Astrocyte of the spinal cord (primary cell): ENCODE measurements at regions not wholly inside any gene's neighbourhood (a gene's known extent, or its start where the extent isn't known, plus 50 kb on each side); places are given as distances from the start of the nearest gene placed in this dataset.

Experiments used
- DNase-seq: peaks from one replicate; pipeline ENCODE4 v3.0.0; 2011; ENCODE audit warnings: low read depth, low spot score
- H3K4me3 ChIP-seq: 2 replicates; pipeline ENCODE4 v1.5.1; 2011; ENCODE audit warnings: low read depth, mild to moderate bottlenecking, low read length, moderate library complexity
- CTCF ChIP-seq: IDR thresholded peaks from 2 replicates; pipeline ENCODE4 v1.5.1; 2012; ENCODE audit warnings: low read depth, mild to moderate bottlenecking, low read length, inconsistent platforms
- in situ Hi-C: cut with HindIII; loops from 2 replicates; pipeline ENCODE4 v1.10.0; 2017; ENCODE audit warnings: low sequenced_read_pairs

- H3K4me3 ChIP-seq: no peak overlapping the region
- DNase-seq: no peak
- in situ Hi-C loops: no loop called here
- no peak for TF ChIP-seq CTCF
These were observed 69.7 kb upstream of the LY86 start for GRCh38 chr6:6518631-6519427.

GRCh38 chr6:6521961-6522482, 66.5 kb upstream of the LY86 start:
- no peak overlapping the region for H3K4me3 ChIP-seq
- no peak for DNase-seq
- no peak for TF ChIP-seq CTCF
- in situ Hi-C loops: no loop called here

- in situ Hi-C loops: no loop called here
- TF ChIP-seq CTCF: no peak
- no peak for DNase-seq
- H3K4me3 ChIP-seq: no peak overlapping the region
These were observed 65.8 kb upstream of the LY86 start for GRCh38 chr6:6522709-6523108.

- in situ Hi-C loops: no loop called here
- no peak overlapping the region for H3K4me3 ChIP-seq
- no peak for TF ChIP-seq CTCF
- DNase-seq: no peak
These were observed 63.6 kb upstream of the LY86 start for GRCh38 chr6:6524951-6525350.

- in situ Hi-C loops: no loop called here
- no peak for TF ChIP-seq CTCF
- no peak overlapping the region for H3K4me3 ChIP-seq
- DNase-seq: no peak
These were observed 62.6 kb upstream of the LY86 start for GRCh38 chr6:6525933-6526332.

- TF ChIP-seq CTCF: no peak
- DNase-seq: no peak
- in situ Hi-C loops: no loop called here
- H3K4me3 ChIP-seq: no peak overlapping the region
These were observed 59.2 kb upstream of the LY86 start for GRCh38 chr6:6529275-6529674.
